ENCODE measurements at regions not wholly inside any gene's neighbourhood (a gene's known extent, or its start where the extent isn't known, plus 50 kb on each side); places are given as distances from the start of the nearest gene placed in this dataset.

DNA sequence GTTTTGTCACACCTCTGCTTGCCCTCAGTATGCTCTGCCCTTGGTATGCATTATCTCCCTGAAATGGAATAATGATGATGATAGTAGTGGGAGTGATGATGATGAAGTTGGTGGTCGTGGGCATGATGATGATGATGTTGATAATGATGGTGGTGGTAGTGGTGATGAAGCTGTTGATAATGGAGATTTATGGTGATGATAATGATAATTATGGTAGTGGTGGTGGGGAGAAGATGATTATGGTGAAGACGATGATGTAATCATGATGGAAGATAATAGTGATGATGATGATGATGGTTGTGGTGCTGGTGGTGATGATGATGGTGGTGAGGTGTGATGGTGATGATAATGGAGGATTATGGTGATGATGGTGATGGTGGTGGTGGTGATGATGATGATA lies 390.1 kb upstream of the EEF2KMT start:
- CTCF ChIA-PET (ENCODE audit: low intra/inter-chr PET ratio, low total read pairs) = no interaction called here
- Histone ChIP-seq H3K27ac (ENCODE audit: extremely low read length, insufficient read depth, low read length) (no peak overlapping the region), H3K36me3 (replicated peaks in 1 of 2; ENCODE audit: control insufficient read depth in 1 of 2, insufficient read depth in 2 of 2, low read length in 2 of 2) (no peaks in the 10 kb centered on the region), H3K9me3 (ENCODE audit: low read length) (no peaks in the 10 kb centered on the region), H3K4me3 (replicated peaks in 1 of 3; ENCODE audit: insufficient read depth in 1 of 3, low read depth in 2 of 3, low read length in 3 of 3) (no peak overlapping the region), H2AFZ (ENCODE audit: low read length) (no peak overlapping the region), H3K27me3 (ENCODE audit: control insufficient read depth in 1 of 2, insufficient read depth in 2 of 2, low read length in 2 of 2) (peaks cover 0 to 16% of the 10 kb centered on the region in 2 experiments; a peak in 3 of 5 replicates), H3K79me2 (ENCODE audit: insufficient read depth, low read length) (no peaks in the 10 kb centered on the region), H4K20me1 (ENCODE audit: insufficient read depth, low read length) (no peaks in the 10 kb centered on the region), H3K9ac (ENCODE audit: insufficient read depth, low read depth, low read length) (no peak overlapping the region), H3K4me2 (ENCODE audit: low read depth, low read length) (no peak overlapping the region), H3K4me1 (ENCODE audit: insufficient read depth, low read length) (no peaks in the 10 kb centered on the region)
- 0% methylated on average over 2 of the region's 2 CpGs for WGBS (ENCODE audit: low lambda C conversion rate)
- in situ Hi-C loops (cut with HindIII; ENCODE audit: extremely low pct_ligation_motif_present, low pct_unique_long_range_greater_than_20kb) (no loop called here), intact Hi-C loops (cut with micrococcal nuclease; ENCODE audit: unreplicated experiment) (no loop called here)
- DNase-seq (ENCODE audit: low spot score) (no peak), FAIRE-seq (no peak), ATAC-seq (no peak)
- POLR2A ChIA-PET = no interaction called here
- no TSS peak for BruUV-seq (replicated peaks)
- TF ChIP-seq ZNF282 (IDR thresholded peaks at IDR 0.05; ENCODE audit: partially characterized antibody) (peak; percentile 88), ATF7 (IDR thresholded peaks at IDR 0.05) (peak; percentile 99), ATF7 (CRISPR knock-in tag; IDR thresholded peaks at IDR 0.05) (no peak), PLRG1 (conservative IDR thresholded peaks at IDR 0.05) (peak; percentile 85; the same call in 1 of the 2 replicates), ARID2 (CRISPR knock-in tag; IDR thresholded peaks at IDR 0.05; ENCODE audit: borderline replicate concordance) (no peak), ZNF670 (CRISPR knock-in tag; IDR thresholded peaks at IDR 0.05; ENCODE audit: borderline replicate concordance) (no peak), NBN (conservative IDR thresholded peaks at IDR 0.05) (peak; percentile 79; the same call in 1 of the 2 replicates), FOXP1 (IDR thresholded peaks at IDR 0.05) (0 out of 2 replicates have a peak, but pooled peaks have one; percentile 37), FOXP1 (CRISPR knock-in tag; IDR thresholded peaks at IDR 0.05) (no peak), FOXA1 (IDR thresholded peaks at IDR 0.05) (peak; percentile 53; the same call in 1 of the 2 replicates), FOXA1 (CRISPR knock-in tag; IDR thresholded peaks at IDR 0.05) (no peak), IKZF1 (IDR thresholded peaks at IDR 0.05) (peak; percentile 29; the same call in 1 of the 2 replicates), PHB2 (IDR thresholded peaks at IDR 0.05; ENCODE audit: partially characterized antibody) (peak; percentile 71), ATF4 (CRISPR knock-in tag; IDR thresholded peaks at IDR 0.05) (no peak), RAD51 (IDR thresholded peaks at IDR 0.05; ENCODE audit: borderline replicate concordance) (0 out of 2 replicates have a peak, but pooled peaks have one; percentile 23), NFRKB (IDR thresholded peaks at IDR 0.05) (0 out of 2 replicates have a peak, but pooled peaks have one; percentile 7), FOXK2 (IDR thresholded peaks at IDR 0.05) (0 out of 2 replicates have a peak, but pooled peaks have one; percentile 28), ZNF564 (CRISPR knock-in tag; IDR thresholded peaks at IDR 0.05) (no peak), ZFYVE20 (CRISPR knock-in tag; IDR thresholded peaks at IDR 0.05; ENCODE audit: borderline replicate concordance, low read depth) (no peak), RBFOX2 (IDR thresholded peaks at IDR 0.05; ENCODE audit: low read depth, low read length) (no peak), CREB1 (IDR thresholded peaks at IDR 0.05) (peak; percentile 95), CREB1 (CRISPR knock-in tag; IDR thresholded peaks at IDR 0.05) (no peak), TRIM22 (IDR thresholded peaks at IDR 0.05) (0 out of 2 replicates have a peak, but pooled peaks have one; percentile 76), SOX6 (IDR thresholded peaks at IDR 0.05) (0 out of 2 replicates have a peak, but pooled peaks have one; percentile 56), SOX6 (CRISPR knock-in tag; IDR thresholded peaks at IDR 0.05) (no peak), ETS1 (CRISPR knock-in tag; IDR thresholded peaks at IDR 0.05) (no peak)

Measured in HepG2 (cell line).